Cardiac fibroblast (primary cell): ENCODE measurements at regions not wholly inside any gene's neighbourhood (a gene's known extent, or its start where the extent isn't known, plus 50 kb on each side); places are given as distances from the start of the nearest gene placed in this dataset.
"Not testable (repeated sequence)": the region's sequence is repeated elsewhere in the genome, so short reads cannot be mapped to it uniquely, and the experiment has no call there.

ENCODE experiments used
- DNase-seq, 2 donors: peaks; one replicate each; pipeline versions ENCODE4 v3.0.0 to v3.0.0-alpha.2; 2010; ENCODE audit warnings: low read depth in 2 of 2
- H3K4me3 ChIP-seq, 2 donors: replicated peaks in 1 of 2; 1 replicate in 1 of 2; 2 replicates in 1 of 2; pipeline ENCODE4 v1.5.1; 2011; ENCODE audit warnings: low read depth in 2 of 2, low read length in 2 of 2, mild to moderate bottlenecking in 2 of 2, moderate library complexity in 1 of 2
- CTCF ChIP-seq: IDR thresholded peaks from one replicate; pipeline ENCODE4 v1.5.1; 2011; ENCODE audit warnings: low read depth, mild to moderate bottlenecking, low read length, inconsistent platforms

- peak; percentile 8 to 14 for DNase-seq
- H3K4me3 ChIP-seq: no peak overlapping the region
- TF ChIP-seq CTCF: no peak
Measured at GRCh38 chr5:164234321-164234720, 728.9 kb downstream of the MAT2B start.

GRCh38 chr5:164235300-164235891 is 730.0 kb downstream of the MAT2B start:
- no peak overlapping the region for H3K4me3 ChIP-seq
- DNase-seq: peak; percentile 94 to 97
- TF ChIP-seq CTCF: no peak

GRCh38 chr5:164237486-164237885 is 732.1 kb downstream of the MAT2B start:
- no peak for TF ChIP-seq CTCF
- no peak overlapping the region for H3K4me3 ChIP-seq
- peak; percentile 33 to 44 for DNase-seq

- DNase-seq, H3K4me3 ChIP-seq: not testable (repeated sequence)
Measured at GRCh38 chr5:164251781-164252180, 746.4 kb downstream of the MAT2B start.

- no peak for DNase-seq
- TF ChIP-seq CTCF: no peak
- no peak overlapping the region for H3K4me3 ChIP-seq
Measured at GRCh38 chr5:164253764-164254163, 748.3 kb downstream of the MAT2B start.

GRCh38 chr5:164255598-164256213 is 750.3 kb downstream of the MAT2B start:
- no peak for TF ChIP-seq CTCF
- no peak overlapping the region for H3K4me3 ChIP-seq
- DNase-seq: no peak

GRCh38 chr5:164256351-164256750 is 750.9 kb downstream of the MAT2B start:
- no peak overlapping the region for H3K4me3 ChIP-seq
- TF ChIP-seq CTCF: no peak
- peak in 1 of 2 donors; percentile 72 for DNase-seq
